Neural cell (in vitro differentiated cells): ENCODE measurements at regions not wholly inside any gene's neighbourhood (a gene's known extent, or its start where the extent isn't known, plus 50 kb on each side); places are given as distances from the start of the nearest gene placed in this dataset.

Experiments used
- EP300 ChIP-seq: fragments of 450-650 bp; conservative IDR thresholded peaks from 2 replicates; pipeline ENCODE4 v1.6.1; 2014; ENCODE audit warnings: antibody characterized with exemption, mild to moderate bottlenecking, moderate library complexity; ENCODE audit not compliant: poor library complexity, severe bottlenecking
- EZH2 ChIP-seq: fragments of 200-600, 300-800 bp; shearing (Covaris generic), sonication (generic); IDR thresholded peaks from 2 replicates; pipeline ENCODE4 v1.6.1; 2014; ENCODE audit warnings: antibody characterized with exemption, low read length, borderline replicate concordance, mild to moderate bottlenecking; ENCODE audit not compliant: insufficient read depth, poor library complexity, severe bottlenecking
- MXI1 ChIP-seq: fragments of 450-650 bp; conservative IDR thresholded peaks from 2 replicates; pipeline ENCODE4 v1.6.1; 2014; ENCODE audit warnings: antibody characterized with exemption, mild to moderate bottlenecking; ENCODE audit not compliant: poor library complexity, severe bottlenecking
- POLR2AphosphoS5 ChIP-seq: IDR thresholded peaks from 2 replicates; pipeline ENCODE4 v1.6.1; 2012
- RAD21 ChIP-seq: fragments of 450-650 bp; conservative IDR thresholded peaks from 2 replicates; pipeline ENCODE4 v1.6.1; 2014; ENCODE audit warnings: antibody characterized with exemption, mild to moderate bottlenecking, moderate library complexity
- REST ChIP-seq: IDR thresholded peaks from 2 replicates; pipeline ENCODE4 v1.6.1; 2012; ENCODE audit warnings: borderline replicate concordance
- TAF1 ChIP-seq: IDR thresholded peaks from 2 replicates; pipeline ENCODE4 v1.6.1; 2012; ENCODE audit warnings: low read depth
- TF ChIP-seq, protein P1 (sequence below): fragments of 450-650 bp; IDR thresholded peaks from 2 replicates; pipeline ENCODE4 v1.5.1; 2014; ENCODE audit warnings: antibody characterized with exemption, mild to moderate bottlenecking, moderate library complexity; ENCODE audit not compliant: poor library complexity, severe bottlenecking

DNA sequence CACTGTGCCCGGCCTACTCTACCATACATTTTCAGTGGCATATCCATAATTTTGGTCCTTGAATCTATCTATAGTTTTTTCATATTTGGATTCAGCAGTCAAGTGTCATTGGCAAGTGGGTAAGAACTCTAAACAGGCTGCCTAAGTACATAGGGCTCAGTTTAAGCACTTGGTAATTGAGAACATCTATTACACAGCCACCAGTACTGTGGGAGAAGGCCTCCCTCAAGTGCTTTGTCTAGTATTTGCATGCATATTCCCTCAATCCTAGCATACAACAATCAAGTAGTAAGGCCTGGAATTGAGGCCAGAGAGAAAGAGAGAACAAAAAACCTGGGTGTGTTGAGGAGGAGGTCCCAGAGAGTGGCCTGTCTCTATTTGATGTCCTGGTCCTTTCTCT, 325.2 kb downstream of the USP25 start:
- TF ChIP-seq, protein P1, sequence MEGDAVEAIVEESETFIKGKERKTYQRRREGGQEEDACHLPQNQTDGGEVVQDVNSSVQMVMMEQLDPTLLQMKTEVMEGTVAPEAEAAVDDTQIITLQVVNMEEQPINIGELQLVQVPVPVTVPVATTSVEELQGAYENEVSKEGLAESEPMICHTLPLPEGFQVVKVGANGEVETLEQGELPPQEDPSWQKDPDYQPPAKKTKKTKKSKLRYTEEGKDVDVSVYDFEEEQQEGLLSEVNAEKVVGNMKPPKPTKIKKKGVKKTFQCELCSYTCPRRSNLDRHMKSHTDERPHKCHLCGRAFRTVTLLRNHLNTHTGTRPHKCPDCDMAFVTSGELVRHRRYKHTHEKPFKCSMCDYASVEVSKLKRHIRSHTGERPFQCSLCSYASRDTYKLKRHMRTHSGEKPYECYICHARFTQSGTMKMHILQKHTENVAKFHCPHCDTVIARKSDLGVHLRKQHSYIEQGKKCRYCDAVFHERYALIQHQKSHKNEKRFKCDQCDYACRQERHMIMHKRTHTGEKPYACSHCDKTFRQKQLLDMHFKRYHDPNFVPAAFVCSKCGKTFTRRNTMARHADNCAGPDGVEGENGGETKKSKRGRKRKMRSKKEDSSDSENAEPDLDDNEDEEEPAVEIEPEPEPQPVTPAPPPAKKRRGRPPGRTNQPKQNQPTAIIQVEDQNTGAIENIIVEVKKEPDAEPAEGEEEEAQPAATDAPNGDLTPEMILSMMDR: no peak
- TF ChIP-seq POLR2AphosphoS5: no peak
- TF ChIP-seq EZH2: no peak
- TF ChIP-seq RAD21: no peak
- TF ChIP-seq REST: no peak
- no peak for TF ChIP-seq EP300
- TF ChIP-seq TAF1: no peak
- no peak for TF ChIP-seq MXI1
